Chondrocyte (in vitro differentiated cells): ENCODE measurements at regions not wholly inside any gene's neighbourhood (a gene's known extent, or its start where the extent isn't known, plus 50 kb on each side); places are given as distances from the start of the nearest gene placed in this dataset.

Experiments used
- DNase-seq: peaks from one replicate; pipeline ENCODE4 v3.0.0; 2021; ENCODE audit warnings: mixed read lengths, low spot score
- H3K27ac Mint-ChIP-seq: one replicate; pipeline ENCODE4 v1.8.0; 2021; ENCODE audit warnings: mild to moderate bottlenecking, moderate library complexity, mixed read lengths; ENCODE audit not compliant: unreplicated experiment
- H3K27me3 Mint-ChIP-seq: 2 replicates; pipeline ENCODE4 v1.8.0; 2021; ENCODE audit warnings: low read depth, mixed read lengths
- H3K36me3 Mint-ChIP-seq: 2 replicates; pipeline ENCODE4 v1.8.0; 2021; ENCODE audit warnings: low read depth, mixed read lengths
- H3K4me1 Mint-ChIP-seq: 2 replicates; pipeline ENCODE4 v1.8.0; 2021; ENCODE audit warnings: low read depth, mild to moderate bottlenecking, mixed read lengths
- H3K4me3 Mint-ChIP-seq: one replicate; pipeline ENCODE4 v1.8.0; 2021; ENCODE audit warnings: mild to moderate bottlenecking, moderate library complexity, mixed read lengths; ENCODE audit not compliant: unreplicated experiment
- H3K9me3 Mint-ChIP-seq: 2 replicates; pipeline ENCODE4 v1.8.0; 2021; ENCODE audit warnings: low read depth, mixed read lengths
- CTCF ChIP-seq: fragments of 200-600 bp; sonication (generic); IDR thresholded peaks from 2 replicates; pipeline ENCODE4 v1.5.0; 2021; ENCODE audit warnings: antibody characterized with exemption, mild to moderate bottlenecking, moderate library complexity

GRCh38 chr6:169898788-169899480 lies 147.5 kb downstream of the ERMARD start:
- no peaks in the 10 kb centered on the region for H3K4me1 Mint-ChIP-seq
- no peak for DNase-seq
- no peak for TF ChIP-seq CTCF
- H3K4me3 Mint-ChIP-seq: no peak overlapping the region
- H3K27ac Mint-ChIP-seq: no peak overlapping the region
- no peaks in the 10 kb centered on the region for H3K36me3 Mint-ChIP-seq
- H3K27me3 Mint-ChIP-seq: no peaks in the 10 kb centered on the region
- no peaks in the 10 kb centered on the region for H3K9me3 Mint-ChIP-seq

GRCh38 chr6:169897601-169898358 lies 146.4 kb downstream of the ERMARD start:
- Mint-ChIP-seq H3K36me3 (no peaks in the 10 kb centered on the region), H3K9me3 (no peaks in the 10 kb centered on the region), H3K27ac (no peak overlapping the region), H3K4me1 (no peaks in the 10 kb centered on the region), H3K4me3 (no peak overlapping the region), H3K27me3 (peaks cover 3% of the 10 kb centered on the region)
- TF ChIP-seq CTCF: no peak
- peak; percentile 74 for DNase-seq

GRCh38 chr6:169896826-169897456 lies 145.5 kb downstream of the ERMARD start:
- no peaks in the 10 kb centered on the region for H3K36me3 Mint-ChIP-seq
- no peaks in the 10 kb centered on the region for H3K4me1 Mint-ChIP-seq
- no peak overlapping the region for H3K4me3 Mint-ChIP-seq

GRCh38 chr6:169895926-169896761 lies 144.7 kb downstream of the ERMARD start:
- DNase-seq: no peak
- no peak overlapping the region for H3K4me3 Mint-ChIP-seq
- no peak for TF ChIP-seq CTCF
- H3K27ac Mint-ChIP-seq: no peak overlapping the region
- peaks cover 3% of the 10 kb centered on the region for H3K27me3 Mint-ChIP-seq
- H3K4me1 Mint-ChIP-seq: no peaks in the 10 kb centered on the region
- no peaks in the 10 kb centered on the region for H3K9me3 Mint-ChIP-seq
- H3K36me3 Mint-ChIP-seq: no peaks in the 10 kb centered on the region

More at GRCh38 chr6:169896826-169897456, 145.5 kb downstream of the ERMARD start:
- DNase-seq: peak; percentile 33
- H3K27me3 Mint-ChIP-seq: peaks cover 3% of the 10 kb centered on the region
- TF ChIP-seq CTCF: no peak
- no peak overlapping the region for H3K27ac Mint-ChIP-seq
- no peaks in the 10 kb centered on the region for H3K9me3 Mint-ChIP-seq
